IPS-20b (cell line): ENCODE measurements at regions not wholly inside any gene's neighbourhood (a gene's known extent, or its start where the extent isn't known, plus 50 kb on each side); places are given as distances from the start of the nearest gene placed in this dataset.

Source experiments
- H3K27ac ChIP-seq: one replicate; pipeline ENCODE4 v1.5.1; 2013; ENCODE audit warnings: low read length
- H3K27me3 ChIP-seq: 2 replicates; pipeline ENCODE4 v1.6.1; 2013; ENCODE audit warnings: mild to moderate bottlenecking, low read length, inconsistent platforms; ENCODE audit not compliant: insufficient read depth
- H3K36me3 ChIP-seq: 2 replicates; pipeline ENCODE4 v1.6.1; 2013; ENCODE audit warnings: low read depth, mild to moderate bottlenecking, inconsistent platforms, low read length, moderate library complexity; ENCODE audit not compliant: insufficient read depth
- H3K4me1 ChIP-seq: 2 replicates; pipeline ENCODE4 v1.6.1; 2013; ENCODE audit warnings: mild to moderate bottlenecking, control low read depth, inconsistent platforms, low read length, moderate library complexity; ENCODE audit not compliant: insufficient read depth
- H3K4me3 ChIP-seq: 2 replicates; pipeline ENCODE4 v1.5.1; 2013; ENCODE audit warnings: mild to moderate bottlenecking, low read length, inconsistent platforms
- H3K9ac ChIP-seq: 2 replicates; pipeline ENCODE4 v1.6.1; 2013; ENCODE audit warnings: low read depth, mild to moderate bottlenecking, inconsistent platforms, low read length, moderate library complexity
- H3K9me3 ChIP-seq: 2 replicates; pipeline ENCODE4 v1.6.1; 2013; ENCODE audit warnings: mild to moderate bottlenecking, low read depth, low read length, inconsistent platforms; ENCODE audit not compliant: insufficient read depth

GRCh38 chr16:86322806-86323205, 187.5 kb upstream of the FOXF1 start:
- Histone ChIP-seq H3K36me3 (no peaks in the 10 kb centered on the region), H3K27ac (no peak overlapping the region), H3K27me3 (peaks cover 9% of the 10 kb centered on the region; the same call in 1 of the 2 replicates), H3K4me1 (no peaks in the 10 kb centered on the region), H3K9ac (no peak overlapping the region), H3K4me3 (no peak overlapping the region), H3K9me3 (0 out of 2 replicates have a peak, but pooled peaks cover 3% of the 10 kb centered on the region)

DNA sequence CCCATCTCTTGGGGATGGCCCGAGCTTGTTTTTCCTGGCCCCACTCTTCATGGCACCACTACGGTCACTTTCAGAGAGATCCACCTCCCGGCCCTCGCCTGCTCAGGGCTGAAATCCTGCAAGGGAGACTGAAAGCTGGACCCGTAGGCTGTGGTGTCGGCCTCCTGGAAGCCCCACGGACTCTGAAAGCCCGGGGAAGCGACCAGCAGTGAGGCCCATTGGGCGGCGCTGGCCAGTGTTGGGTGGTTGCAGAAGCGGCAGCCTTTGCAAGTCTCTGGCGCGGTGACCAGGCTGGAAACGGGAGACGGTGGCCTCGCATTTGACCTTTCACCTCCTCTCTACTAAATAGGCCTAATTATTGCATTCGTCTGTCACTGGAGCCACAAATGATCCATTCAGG, 186.0 kb upstream of the FOXF1 start:
- no peaks in the 10 kb centered on the region for H3K36me3 ChIP-seq
- peaks cover 9% of the 10 kb centered on the region; the same call in 1 of the 2 replicates for H3K27me3 ChIP-seq
- no peak overlapping the region for H3K27ac ChIP-seq
- H3K4me3 ChIP-seq: no peak overlapping the region
- 0 out of 2 replicates have a peak, but pooled peaks cover 3% of the 10 kb centered on the region for H3K9me3 ChIP-seq
- no peaks in the 10 kb centered on the region for H3K4me1 ChIP-seq
- no peak overlapping the region for H3K9ac ChIP-seq

- Histone ChIP-seq H3K4me1 (no peaks in the 10 kb centered on the region), H3K36me3 (no peaks in the 10 kb centered on the region), H3K4me3 (no peak overlapping the region), H3K27me3 (peaks cover 9% of the 10 kb centered on the region; the same call in 1 of the 2 replicates), H3K27ac (no peak overlapping the region), H3K9ac (no peak overlapping the region), H3K9me3 (0 out of 2 replicates have a peak, but pooled peaks cover 3% of the 10 kb centered on the region)
These were observed 185.0 kb upstream of the FOXF1 start for GRCh38 chr16:86325360-86325759.

- Histone ChIP-seq H3K4me3 (no peak overlapping the region; the same call in 1 of the 2 replicates), H3K27ac (no peak overlapping the region), H3K9me3 (0 out of 2 replicates have a peak, but pooled peaks cover 3% of the 10 kb centered on the region), H3K27me3 (peaks cover 9% of the 10 kb centered on the region; the same call in 1 of the 2 replicates), H3K4me1 (no peaks in the 10 kb centered on the region), H3K9ac (no peak overlapping the region), H3K36me3 (no peaks in the 10 kb centered on the region)
These were observed 184.4 kb upstream of the FOXF1 start for GRCh38 chr16:86325895-86326294.

GRCh38 chr16:86327321-86327720, 183.0 kb upstream of the FOXF1 start:
- peaks cover 13% of the 10 kb centered on the region; the same call in 1 of the 2 replicates for H3K27me3 ChIP-seq
- H3K27ac ChIP-seq: no peak overlapping the region
- no peaks in the 10 kb centered on the region for H3K36me3 ChIP-seq
- H3K9ac ChIP-seq: no peak overlapping the region
- H3K4me3 ChIP-seq: no peak overlapping the region
- H3K4me1 ChIP-seq: no peaks in the 10 kb centered on the region
- 0 out of 2 replicates have a peak, but pooled peaks cover 3% of the 10 kb centered on the region for H3K9me3 ChIP-seq

DNA sequence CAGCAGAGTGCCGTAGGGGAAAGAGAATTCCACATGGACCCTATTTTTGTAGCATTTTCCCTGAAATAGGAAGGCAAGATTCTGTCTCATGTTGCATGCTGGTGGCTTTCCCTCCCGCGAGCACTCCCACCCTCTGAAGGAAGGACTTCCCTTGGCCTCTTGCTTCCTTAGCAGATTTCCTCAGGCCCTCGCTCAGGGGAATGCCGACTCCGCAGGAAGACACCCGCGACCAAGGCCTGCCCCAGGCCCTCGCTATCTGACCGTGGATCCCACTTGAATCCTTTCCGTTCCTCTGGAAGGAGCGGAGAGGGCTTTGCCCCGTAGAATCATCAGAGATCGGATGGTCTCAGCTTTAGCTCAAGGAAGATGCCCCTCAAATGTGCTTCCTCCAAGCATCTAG, 179.4 kb upstream of the FOXF1 start:
- H3K4me1 ChIP-seq: no peaks in the 10 kb centered on the region
- H3K27ac ChIP-seq: no peak overlapping the region
- no peaks in the 10 kb centered on the region for H3K9me3 ChIP-seq
- H3K27me3 ChIP-seq: peaks cover 20% of the 10 kb centered on the region
- no peak overlapping the region for H3K9ac ChIP-seq
- no peak overlapping the region for H3K4me3 ChIP-seq
- no peaks in the 10 kb centered on the region for H3K36me3 ChIP-seq

DNA sequence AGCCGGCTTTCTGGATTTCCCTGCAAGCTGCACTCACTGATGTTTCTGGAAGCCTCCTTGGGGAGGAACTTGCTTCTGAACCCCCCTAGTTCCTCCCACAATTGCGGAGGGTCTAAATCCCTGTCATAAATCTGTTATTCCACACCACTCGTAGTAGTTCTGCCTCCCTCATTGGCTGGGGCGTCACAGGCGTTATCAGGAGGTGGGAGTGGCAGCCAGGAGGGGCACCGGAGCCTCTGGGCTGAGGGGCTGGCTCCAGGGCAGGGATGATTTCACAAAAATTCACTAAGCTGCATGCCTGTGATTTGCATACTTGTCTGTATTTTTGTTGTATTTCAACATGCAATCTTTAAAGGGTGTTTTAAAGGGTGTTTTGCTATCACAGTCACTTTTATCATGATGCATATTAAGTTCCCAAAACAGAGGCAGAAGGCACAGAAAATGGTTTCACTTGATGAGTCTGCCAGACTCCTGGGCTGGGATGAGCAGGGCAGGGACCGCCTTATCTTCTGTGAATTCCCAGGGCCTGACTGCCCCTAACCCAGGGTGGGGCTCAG, 176.2 kb upstream of the FOXF1 start:
- no peak overlapping the region for H3K4me3 ChIP-seq
- H3K27ac ChIP-seq: no peak overlapping the region
- peaks cover 31% of the 10 kb centered on the region for H3K27me3 ChIP-seq
- H3K9me3 ChIP-seq: no peaks in the 10 kb centered on the region
- H3K9ac ChIP-seq: no peak overlapping the region
- H3K36me3 ChIP-seq: no peaks in the 10 kb centered on the region
- H3K4me1 ChIP-seq: no peaks in the 10 kb centered on the region

GRCh38 chr16:86335266-86336172, 174.8 kb upstream of the FOXF1 start:
- H3K4me3 ChIP-seq: no peak overlapping the region
- H3K27me3 ChIP-seq: peaks cover 40% of the 10 kb centered on the region
- no peaks in the 10 kb centered on the region for H3K4me1 ChIP-seq
- H3K9ac ChIP-seq: no peak overlapping the region
- H3K9me3 ChIP-seq: no peaks in the 10 kb centered on the region
- no peak overlapping the region for H3K27ac ChIP-seq
- H3K36me3 ChIP-seq: no peaks in the 10 kb centered on the region

- H3K9ac ChIP-seq: no peak overlapping the region
- no peaks in the 10 kb centered on the region for H3K4me1 ChIP-seq
- peaks cover 51% of the 10 kb centered on the region for H3K27me3 ChIP-seq
- H3K4me3 ChIP-seq: no peak overlapping the region
- no peaks in the 10 kb centered on the region for H3K36me3 ChIP-seq
- no peak overlapping the region for H3K27ac ChIP-seq
- no peaks in the 10 kb centered on the region for H3K9me3 ChIP-seq
These were observed 173.2 kb upstream of the FOXF1 start for GRCh38 chr16:86337138-86337537.

DNA sequence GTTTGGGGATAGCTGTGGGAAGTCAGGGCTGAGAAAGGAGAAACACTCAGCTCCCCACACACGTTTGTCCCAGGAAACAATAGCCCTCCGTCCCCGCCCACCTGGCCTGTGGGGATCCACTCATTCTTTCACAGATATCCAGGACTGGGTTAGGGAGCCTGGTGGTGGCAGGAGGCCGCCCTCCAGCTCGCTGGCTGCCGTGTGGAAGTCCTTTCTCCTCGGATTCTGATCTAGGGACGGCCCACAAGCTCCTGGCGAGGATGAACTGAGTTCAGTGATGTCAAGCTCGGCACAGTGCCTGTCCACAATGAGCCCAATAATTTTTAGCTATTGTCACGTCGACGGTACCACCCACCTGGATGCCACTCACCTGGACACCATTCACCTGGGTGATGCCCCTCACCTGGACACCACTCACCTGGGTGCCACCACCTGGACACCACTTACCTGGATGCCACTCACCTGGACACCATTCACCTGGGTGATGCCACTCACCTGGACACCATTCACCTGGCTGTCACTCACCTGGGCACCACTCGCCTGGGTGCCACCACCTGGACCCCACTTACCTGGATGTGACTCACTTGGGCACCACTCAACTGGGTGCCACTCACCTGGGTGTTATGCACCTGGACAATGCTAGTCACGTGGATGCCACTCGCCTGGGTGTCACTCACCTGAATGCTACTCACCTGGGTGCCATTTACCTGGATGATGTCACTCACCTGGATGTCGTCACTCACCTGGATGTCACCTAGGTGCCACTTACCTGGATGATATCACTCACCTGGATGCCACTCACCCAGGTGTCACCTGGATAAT, 172.5 kb upstream of the FOXF1 start:
- H3K9me3 ChIP-seq: no peaks in the 10 kb centered on the region
- peaks cover 55% of the 10 kb centered on the region for H3K27me3 ChIP-seq
- no peak overlapping the region for H3K27ac ChIP-seq
- no peaks in the 10 kb centered on the region for H3K4me1 ChIP-seq
- no peak overlapping the region for H3K9ac ChIP-seq
- no peak overlapping the region for H3K4me3 ChIP-seq
- H3K36me3 ChIP-seq: no peaks in the 10 kb centered on the region

DNA sequence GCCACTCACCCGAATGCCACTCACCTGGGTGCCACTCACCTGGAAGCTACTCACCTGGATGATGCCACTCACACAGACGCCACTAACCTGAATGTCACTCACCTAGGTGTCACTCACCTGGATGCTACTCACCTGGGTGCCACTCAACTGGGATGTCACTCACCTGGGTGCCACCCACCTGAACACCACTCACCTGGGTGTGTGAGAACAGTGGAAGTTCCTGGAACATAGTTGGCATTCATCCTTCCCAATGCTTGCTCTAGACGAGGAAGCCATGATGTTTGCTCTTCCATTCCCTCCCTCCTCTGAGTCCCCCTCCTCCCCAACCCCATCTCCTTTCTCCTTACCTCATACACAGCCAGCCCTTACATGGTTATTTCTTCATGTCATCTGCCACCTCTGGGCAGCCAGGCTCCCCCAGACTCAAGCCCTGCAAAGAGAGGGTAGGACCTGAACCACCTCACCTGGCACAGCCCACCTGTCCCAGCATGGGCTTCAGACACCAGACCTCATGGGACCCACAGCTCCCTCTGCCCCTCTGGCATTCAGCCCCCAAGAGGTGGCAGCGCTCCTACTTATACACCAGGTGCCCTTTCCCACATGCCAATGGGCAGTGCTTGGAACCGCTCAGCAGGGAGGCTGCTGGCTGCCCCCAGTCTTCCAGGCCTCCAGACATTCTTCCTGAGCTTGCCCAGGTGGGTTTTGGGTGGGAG, 171.8 kb upstream of the FOXF1 start:
- H3K4me1 ChIP-seq: peaks cover 3% of the 10 kb centered on the region; the same call in 1 of the 2 replicates
- H3K4me3 ChIP-seq: no peak overlapping the region
- peaks cover 57% of the 10 kb centered on the region for H3K27me3 ChIP-seq
- H3K27ac ChIP-seq: no peak overlapping the region
- H3K9me3 ChIP-seq: no peaks in the 10 kb centered on the region
- no peak overlapping the region for H3K9ac ChIP-seq
- H3K36me3 ChIP-seq: no peaks in the 10 kb centered on the region
